ENCODE measurements at regions not wholly inside any gene's neighbourhood (a gene's known extent, or its start where the extent isn't known, plus 50 kb on each side); places are given as distances from the start of the nearest gene placed in this dataset.

DNA sequence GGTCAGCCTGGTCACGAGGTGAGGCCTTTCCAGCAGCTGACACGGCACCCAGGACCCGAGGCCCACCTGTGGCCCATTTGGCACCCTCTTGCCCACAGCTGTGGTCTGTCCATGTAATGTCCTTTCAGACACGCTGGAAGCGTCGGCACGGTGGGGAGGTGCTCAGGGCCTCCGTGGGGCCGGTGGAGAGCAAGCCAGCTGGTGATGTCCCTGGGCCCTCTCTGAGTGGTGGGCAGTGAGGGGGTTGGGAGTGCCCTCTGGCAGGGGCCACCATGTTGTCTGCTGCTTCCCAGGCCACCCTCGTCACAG is 97.3 kb upstream of the ZNF469 start:
- Histone ChIP-seq H3K27me3 (ENCODE audit: insufficient read depth, low read length) (no peaks in the 10 kb centered on the region; the same call in 1 of the 2 replicates), H3F3A (ENCODE audit: insufficient read depth, low read length) (no peaks in the 10 kb centered on the region), H2AFZ (ENCODE audit: low read length) (no peak overlapping the region), H3K4me2 (ENCODE audit: low read length) (no peak overlapping the region), H3K27ac (ENCODE audit: low read depth, low read length, poor library complexity, severe bottlenecking) (no peak overlapping the region), H3K79me2 (ENCODE audit: insufficient read depth, low read length) (no peaks in the 10 kb centered on the region), H3K9ac (ENCODE audit: low read length) (no peak overlapping the region), H3K4me3 (ENCODE audit: low read depth, low read length, poor library complexity, severe bottlenecking) (no peak overlapping the region), H3K9me3 (ENCODE audit: low read length) (0 out of 2 replicates have a peak, but pooled peaks cover 2% of the 10 kb centered on the region), H4K20me1 (ENCODE audit: insufficient read depth, low read length) (no peaks in the 10 kb centered on the region), H3K4me1 (ENCODE audit: insufficient read depth, low read length, severe bottlenecking) (no peaks in the 10 kb centered on the region), H3K36me3 (ENCODE audit: insufficient read depth, low read length) (no peaks in the 10 kb centered on the region), H3K9me2 (ENCODE audit: low read depth, low read length) (no peaks in the 10 kb centered on the region)
- TF ChIP-seq EZH2 (IDR thresholded peaks at IDR 0.05; ENCODE audit: borderline replicate concordance, low read length) = no peak
- TF ChIP-seq, protein P1, sequence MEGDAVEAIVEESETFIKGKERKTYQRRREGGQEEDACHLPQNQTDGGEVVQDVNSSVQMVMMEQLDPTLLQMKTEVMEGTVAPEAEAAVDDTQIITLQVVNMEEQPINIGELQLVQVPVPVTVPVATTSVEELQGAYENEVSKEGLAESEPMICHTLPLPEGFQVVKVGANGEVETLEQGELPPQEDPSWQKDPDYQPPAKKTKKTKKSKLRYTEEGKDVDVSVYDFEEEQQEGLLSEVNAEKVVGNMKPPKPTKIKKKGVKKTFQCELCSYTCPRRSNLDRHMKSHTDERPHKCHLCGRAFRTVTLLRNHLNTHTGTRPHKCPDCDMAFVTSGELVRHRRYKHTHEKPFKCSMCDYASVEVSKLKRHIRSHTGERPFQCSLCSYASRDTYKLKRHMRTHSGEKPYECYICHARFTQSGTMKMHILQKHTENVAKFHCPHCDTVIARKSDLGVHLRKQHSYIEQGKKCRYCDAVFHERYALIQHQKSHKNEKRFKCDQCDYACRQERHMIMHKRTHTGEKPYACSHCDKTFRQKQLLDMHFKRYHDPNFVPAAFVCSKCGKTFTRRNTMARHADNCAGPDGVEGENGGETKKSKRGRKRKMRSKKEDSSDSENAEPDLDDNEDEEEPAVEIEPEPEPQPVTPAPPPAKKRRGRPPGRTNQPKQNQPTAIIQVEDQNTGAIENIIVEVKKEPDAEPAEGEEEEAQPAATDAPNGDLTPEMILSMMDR (IDR thresholded peaks at IDR 0.05; ENCODE audit: low read length) = no peak

DNA sequence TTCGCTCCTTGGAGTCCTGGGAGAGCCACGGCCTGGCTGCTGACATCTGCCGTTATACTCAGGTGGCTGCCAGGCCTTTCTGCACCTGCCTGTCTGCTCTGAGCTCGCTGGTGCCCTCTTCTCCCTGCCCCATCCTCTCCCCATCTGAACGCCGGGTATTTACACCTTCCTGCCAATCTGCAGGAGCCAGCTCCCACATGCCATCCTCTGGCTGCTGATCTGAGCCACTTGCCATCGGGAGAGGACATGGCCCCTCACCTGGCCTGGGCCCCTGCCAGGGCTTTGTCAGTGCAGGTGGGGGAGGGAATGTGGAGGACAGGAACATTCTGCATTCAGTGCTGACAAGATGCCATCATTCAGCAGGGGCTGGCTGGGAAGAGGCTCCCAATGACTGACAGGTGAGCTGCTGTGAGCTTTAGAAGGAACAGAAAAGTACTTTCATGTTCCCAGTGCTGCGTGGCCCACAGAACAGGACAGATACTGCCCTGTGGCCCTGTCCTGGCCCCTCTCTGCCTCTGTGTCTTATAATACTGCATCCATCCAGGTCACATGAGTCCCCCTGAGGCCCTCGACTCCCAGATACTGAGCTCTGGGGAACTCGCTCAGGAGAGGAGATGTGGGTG is 96.3 kb upstream of the ZNF469 start:
- H3K9me3 ChIP-seq (ENCODE audit: low read length) = 0 out of 2 replicates have a peak, but pooled peaks cover 2% of the 10 kb centered on the region
- H3F3A ChIP-seq (ENCODE audit: insufficient read depth, low read length) = no peaks in the 10 kb centered on the region
- no peaks in the 10 kb centered on the region for H4K20me1 ChIP-seq (ENCODE audit: insufficient read depth, low read length)
- no peak for TF ChIP-seq EZH2 (IDR thresholded peaks at IDR 0.05; ENCODE audit: borderline replicate concordance, low read length)
- TF ChIP-seq, protein P1 (IDR thresholded peaks at IDR 0.05; ENCODE audit: low read length) = no peak
- H3K4me3 ChIP-seq (ENCODE audit: low read depth, low read length, poor library complexity, severe bottlenecking) = no peak overlapping the region
- H3K4me1 ChIP-seq (ENCODE audit: insufficient read depth, low read length, severe bottlenecking) = no peaks in the 10 kb centered on the region
- no peak overlapping the region for H2AFZ ChIP-seq (ENCODE audit: low read length)
- no peak overlapping the region for H3K9ac ChIP-seq (ENCODE audit: low read length)
- H3K36me3 ChIP-seq (ENCODE audit: insufficient read depth, low read length) = no peaks in the 10 kb centered on the region
- H3K9me2 ChIP-seq (ENCODE audit: low read depth, low read length) = no peaks in the 10 kb centered on the region
- H3K27ac ChIP-seq (ENCODE audit: low read depth, low read length, poor library complexity, severe bottlenecking) = no peak overlapping the region
- no peak overlapping the region for H3K4me2 ChIP-seq (ENCODE audit: low read length)
- peaks cover under 1% of the 10 kb centered on the region; the same call in 1 of the 2 replicates for H3K27me3 ChIP-seq (ENCODE audit: insufficient read depth, low read length)
- H3K79me2 ChIP-seq (ENCODE audit: insufficient read depth, low read length) = no peaks in the 10 kb centered on the region

DNA sequence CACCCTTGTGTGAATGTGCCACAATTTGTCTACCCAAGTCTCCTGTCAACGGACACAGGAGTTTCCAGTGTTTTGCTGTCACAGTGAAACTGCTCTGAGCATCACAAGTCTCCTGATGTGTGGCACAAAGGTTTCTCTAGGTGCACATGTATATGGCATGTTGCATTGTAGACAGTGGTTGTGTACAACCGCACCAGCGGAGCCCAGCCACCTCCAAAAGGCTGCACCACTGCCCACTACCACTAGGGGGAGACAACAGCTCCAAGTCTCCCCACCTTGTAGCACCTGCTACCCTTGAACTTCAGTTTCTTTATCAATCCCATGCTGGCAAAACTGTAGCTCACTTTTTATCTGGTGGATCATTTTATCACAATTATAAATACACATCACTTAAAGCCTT is 95.5 kb upstream of the ZNF469 start:
- Histone ChIP-seq H3K79me2 (ENCODE audit: insufficient read depth, low read length) (no peaks in the 10 kb centered on the region), H3K27ac (ENCODE audit: low read depth, low read length, poor library complexity, severe bottlenecking) (no peak overlapping the region), H3K4me3 (ENCODE audit: low read depth, low read length, poor library complexity, severe bottlenecking) (no peak overlapping the region), H3K9ac (ENCODE audit: low read length) (no peak overlapping the region), H3K9me3 (ENCODE audit: low read length) (0 out of 2 replicates have a peak, but pooled peaks cover 2% of the 10 kb centered on the region), H3K4me1 (ENCODE audit: insufficient read depth, low read length, severe bottlenecking) (no peaks in the 10 kb centered on the region), H3K36me3 (ENCODE audit: insufficient read depth, low read length) (no peaks in the 10 kb centered on the region), H3K9me2 (ENCODE audit: low read depth, low read length) (no peaks in the 10 kb centered on the region), H2AFZ (ENCODE audit: low read length) (no peak overlapping the region), H3K27me3 (ENCODE audit: insufficient read depth, low read length) (peaks cover 7% of the 10 kb centered on the region; the same call in 1 of the 2 replicates), H3K4me2 (ENCODE audit: low read length) (no peak overlapping the region), H3F3A (ENCODE audit: insufficient read depth, low read length) (no peaks in the 10 kb centered on the region), H4K20me1 (ENCODE audit: insufficient read depth, low read length) (no peaks in the 10 kb centered on the region)
- TF ChIP-seq EZH2 (IDR thresholded peaks at IDR 0.05; ENCODE audit: borderline replicate concordance, low read length) = no peak
- TF ChIP-seq, protein P1 (IDR thresholded peaks at IDR 0.05; ENCODE audit: low read length) = peak; percentile 79

Measured in OCI-LY1 (cell line).